ENCODE measurements at regions not wholly inside any gene's neighbourhood (a gene's known extent, or its start where the extent isn't known, plus 50 kb on each side); places are given as distances from the start of the nearest gene placed in this dataset.
"Not testable (repeated sequence)": the region's sequence is repeated elsewhere in the genome, so short reads cannot be mapped to it uniquely, and the experiment has no call there.

DNA sequence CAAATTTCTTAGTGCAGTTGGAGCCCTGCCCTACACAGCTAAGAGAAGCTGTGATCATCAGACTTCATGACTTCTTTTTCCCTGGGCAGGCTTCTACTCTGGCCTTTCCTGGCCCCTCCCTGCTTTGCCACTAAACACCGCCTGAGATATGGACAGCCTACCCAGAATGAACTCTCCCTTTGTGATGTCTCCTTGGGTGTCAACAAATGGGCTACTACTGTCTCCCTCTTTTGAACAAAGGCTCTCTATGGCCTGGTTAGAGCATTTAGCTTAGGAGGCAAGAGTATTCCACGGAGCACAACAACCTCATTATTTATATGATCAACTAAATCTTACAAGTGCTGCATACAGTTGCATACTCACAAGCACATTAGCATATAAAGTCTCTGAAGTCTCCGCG lies 127.6 kb upstream of the HCCS start:
- H3K36me3 Mint-ChIP-seq (ENCODE audit: low read depth), result no peaks in the 10 kb centered on the region
- ChIA-PET POLR2A (no interaction called here), CTCF (no interaction called here)
- H3K4me3 Mint-ChIP-seq, result no peak overlapping the region
- no peak for DNase-seq
- no peak overlapping the region for H3K27ac Mint-ChIP-seq
- H3K27me3 Mint-ChIP-seq, result no peaks in the 10 kb centered on the region
- no peaks in the 10 kb centered on the region for H3K4me1 Mint-ChIP-seq
- H3K9me3 Mint-ChIP-seq, result no peaks in the 10 kb centered on the region

GRCh38 chrX:10984213-10984612 lies 126.9 kb upstream of the HCCS start:
- CTCF ChIA-PET, result no interaction called here
- Mint-ChIP-seq H3K36me3 (ENCODE audit: low read depth) (no peaks in the 10 kb centered on the region), H3K9me3 (no peaks in the 10 kb centered on the region), H3K4me3 (no peak overlapping the region), H3K27ac (no peak overlapping the region), H3K27me3 (no peaks in the 10 kb centered on the region), H3K4me1 (no peaks in the 10 kb centered on the region)
- POLR2A ChIA-PET, result no interaction called here
- no peak for DNase-seq

GRCh38 chrX:10986616-10987015 lies 124.5 kb upstream of the HCCS start:
- POLR2A ChIA-PET, result no interaction called here
- H3K4me1 Mint-ChIP-seq, result no peaks in the 10 kb centered on the region

GRCh38 chrX:10988653-10989052 lies 122.5 kb upstream of the HCCS start:
- Mint-ChIP-seq H3K4me1 (no peaks in the 10 kb centered on the region), H3K27me3 (no peaks in the 10 kb centered on the region), H3K27ac (no peak overlapping the region), H3K4me3 (no peak overlapping the region), H3K9me3 (peaks cover 3% of the 10 kb centered on the region), H3K36me3 (ENCODE audit: low read depth) (no peaks in the 10 kb centered on the region)
- no peak for DNase-seq
- ChIA-PET POLR2A (no interaction called here), CTCF (no interaction called here)

More at GRCh38 chrX:10986616-10987015, 124.5 kb upstream of the HCCS start:
- CTCF ChIA-PET, result no interaction called here
- no peak for DNase-seq
- no peaks in the 10 kb centered on the region for H3K9me3 Mint-ChIP-seq
- H3K27me3 Mint-ChIP-seq, result no peaks in the 10 kb centered on the region
- no peak overlapping the region for H3K27ac Mint-ChIP-seq
- no peaks in the 10 kb centered on the region for H3K36me3 Mint-ChIP-seq (ENCODE audit: low read depth)
- H3K4me3 Mint-ChIP-seq, result no peak overlapping the region

DNA sequence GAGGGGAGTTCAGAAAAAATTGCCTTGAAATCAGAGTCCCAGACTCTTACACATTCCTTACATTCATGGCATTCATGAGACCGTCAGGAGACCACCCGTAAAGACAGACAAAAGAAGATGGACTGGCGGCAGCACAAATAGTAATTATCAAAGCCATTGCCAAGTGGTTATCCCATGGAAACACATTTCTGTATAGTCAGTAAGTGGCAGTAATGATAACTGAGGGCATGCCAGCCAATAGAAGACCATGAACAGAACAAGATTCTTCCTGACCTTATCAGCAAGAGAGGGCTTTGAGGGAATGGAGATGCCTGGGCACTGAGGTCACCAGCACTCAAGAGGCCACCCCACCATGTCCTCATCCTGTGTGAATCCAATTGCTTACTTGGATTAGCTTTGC lies 121.7 kb upstream of the HCCS start:
- no peaks in the 10 kb centered on the region for H3K27me3 Mint-ChIP-seq
- H3K4me1 Mint-ChIP-seq, result no peaks in the 10 kb centered on the region
- H3K4me3 Mint-ChIP-seq, result no peak overlapping the region
- CTCF ChIA-PET, result no interaction called here
- H3K27ac Mint-ChIP-seq, result no peak overlapping the region
- POLR2A ChIA-PET, result no interaction called here
- no peak for DNase-seq
- H3K9me3 Mint-ChIP-seq, result peaks cover 3% of the 10 kb centered on the region
- no peaks in the 10 kb centered on the region for H3K36me3 Mint-ChIP-seq (ENCODE audit: low read depth)

DNA sequence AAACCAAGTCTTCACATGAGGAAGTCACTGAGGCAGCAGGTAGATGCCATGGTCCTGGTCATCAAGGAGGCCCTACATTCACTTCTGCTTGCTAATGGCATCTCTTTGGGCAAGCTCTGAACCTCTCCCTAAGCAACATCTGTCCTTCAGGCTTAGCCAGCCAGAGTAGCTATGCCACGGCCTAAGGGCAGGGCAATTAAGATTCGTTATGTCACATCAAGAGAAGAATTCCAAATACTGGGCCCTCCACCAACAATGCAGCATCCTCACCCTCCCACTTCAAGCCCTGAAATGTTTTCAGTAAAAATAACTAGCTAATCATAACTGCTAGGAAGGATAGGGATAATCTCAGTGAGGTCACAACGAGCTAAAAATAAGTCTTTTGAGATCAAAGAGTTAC lies 120.7 kb upstream of the HCCS start:
- CTCF ChIA-PET, result no interaction called here
- H3K9me3 Mint-ChIP-seq, result peaks cover 3% of the 10 kb centered on the region
- POLR2A ChIA-PET, result no interaction called here
- no peaks in the 10 kb centered on the region for H3K36me3 Mint-ChIP-seq (ENCODE audit: low read depth)
- no peaks in the 10 kb centered on the region for H3K27me3 Mint-ChIP-seq
- H3K27ac Mint-ChIP-seq, result no peak overlapping the region
- H3K4me1 Mint-ChIP-seq, result no peaks in the 10 kb centered on the region
- no peak overlapping the region for H3K4me3 Mint-ChIP-seq
- no peak for DNase-seq

- H3K27ac Mint-ChIP-seq, result no peak overlapping the region
- H3K9me3 Mint-ChIP-seq, result peaks cover 3% of the 10 kb centered on the region
- POLR2A ChIA-PET, result no interaction called here
- H3K4me3 Mint-ChIP-seq, result no peak overlapping the region
- no peaks in the 10 kb centered on the region for H3K36me3 Mint-ChIP-seq (ENCODE audit: low read depth)
- no peaks in the 10 kb centered on the region for H3K27me3 Mint-ChIP-seq
- H3K4me1 Mint-ChIP-seq, result no peaks in the 10 kb centered on the region
- CTCF ChIA-PET, result no interaction called here
- no peak for DNase-seq
Observed at GRCh38 chrX:10990976-10991375, 120.2 kb upstream of the HCCS start.

DNA sequence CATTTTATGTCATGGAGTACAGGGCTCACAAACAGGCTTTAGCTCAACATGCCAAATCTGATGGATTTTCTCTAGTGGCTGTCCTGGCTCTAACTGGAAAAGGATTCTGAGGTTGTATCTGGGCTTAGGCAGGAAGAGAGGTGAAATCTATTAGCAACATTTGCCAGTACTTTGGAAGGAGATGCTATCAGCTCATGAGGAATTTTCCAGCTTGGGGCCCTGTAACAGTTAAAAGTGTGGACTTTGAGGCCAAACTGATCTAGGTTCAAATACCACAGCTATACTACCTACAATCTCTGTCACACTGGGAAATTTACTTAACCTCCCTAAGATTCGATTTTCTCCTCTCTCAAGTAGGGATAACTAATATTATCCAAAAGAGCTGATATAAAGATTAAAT lies 119.0 kb upstream of the HCCS start:
- POLR2A ChIA-PET, result no interaction called here
- H3K4me1 Mint-ChIP-seq, result no peaks in the 10 kb centered on the region
- DNase-seq, result no peak
- CTCF ChIA-PET, result no interaction called here
- H3K36me3 Mint-ChIP-seq (ENCODE audit: low read depth), result no peaks in the 10 kb centered on the region
- H3K4me3 Mint-ChIP-seq, result no peak overlapping the region
- no peak overlapping the region for H3K27ac Mint-ChIP-seq
- peaks cover 3% of the 10 kb centered on the region for H3K9me3 Mint-ChIP-seq
- no peaks in the 10 kb centered on the region for H3K27me3 Mint-ChIP-seq

GRCh38 chrX:11007076-11007475 lies 104.1 kb upstream of the HCCS start:
- H3K27me3 Mint-ChIP-seq; POLR2A ChIA-PET; H3K36me3 Mint-ChIP-seq (ENCODE audit: low read depth); CTCF ChIA-PET; H3K4me3 Mint-ChIP-seq; H3K4me1 Mint-ChIP-seq; DNase-seq; H3K27ac Mint-ChIP-seq; H3K9me3 Mint-ChIP-seq: not testable (repeated sequence)

GRCh38 chrX:11010476-11010875 lies 100.7 kb upstream of the HCCS start:
- Mint-ChIP-seq H3K4me1 (no peaks in the 10 kb centered on the region), H3K27me3 (no peaks in the 10 kb centered on the region), H3K27ac (no peak overlapping the region), H3K36me3 (ENCODE audit: low read depth) (no peaks in the 10 kb centered on the region), H3K9me3 (no peaks in the 10 kb centered on the region), H3K4me3 (no peak overlapping the region)
- CTCF ChIA-PET, result no interaction called here
- no peak for DNase-seq
- POLR2A ChIA-PET, result no interaction called here

DNA sequence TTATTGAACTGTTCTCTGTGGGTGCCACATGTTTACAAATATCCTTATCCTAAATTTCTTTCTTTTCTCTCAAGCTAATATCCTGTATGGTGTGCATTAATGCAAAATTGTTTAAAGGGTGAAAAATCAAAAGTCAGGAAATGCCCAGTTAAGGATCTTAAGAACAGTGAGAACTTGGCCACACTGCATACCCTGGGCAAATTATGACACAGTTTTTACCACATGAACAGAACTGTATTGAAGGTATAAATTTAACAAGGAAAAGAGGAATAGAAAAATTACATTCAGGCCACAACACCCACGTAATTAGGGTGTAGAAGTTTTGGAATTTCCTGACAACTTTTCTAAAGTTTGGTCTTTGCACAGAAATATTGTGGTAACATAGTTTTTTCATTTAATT lies 94.4 kb upstream of the HCCS start:
- Mint-ChIP-seq H3K27me3 (no peaks in the 10 kb centered on the region), H3K36me3 (ENCODE audit: low read depth) (no peaks in the 10 kb centered on the region), H3K4me3 (no peak overlapping the region), H3K9me3 (no peaks in the 10 kb centered on the region), H3K4me1 (no peaks in the 10 kb centered on the region), H3K27ac (no peak overlapping the region)
- no peak for DNase-seq
- ChIA-PET CTCF (no interaction called here), POLR2A (no interaction called here)

- CTCF ChIA-PET; H3K4me1 Mint-ChIP-seq; H3K4me3 Mint-ChIP-seq; POLR2A ChIA-PET; H3K9me3 Mint-ChIP-seq; DNase-seq; H3K27me3 Mint-ChIP-seq; H3K36me3 Mint-ChIP-seq (ENCODE audit: low read depth); H3K27ac Mint-ChIP-seq: not testable (repeated sequence)
Observed at GRCh38 chrX:11022588-11022987, 88.5 kb upstream of the HCCS start.

DNA sequence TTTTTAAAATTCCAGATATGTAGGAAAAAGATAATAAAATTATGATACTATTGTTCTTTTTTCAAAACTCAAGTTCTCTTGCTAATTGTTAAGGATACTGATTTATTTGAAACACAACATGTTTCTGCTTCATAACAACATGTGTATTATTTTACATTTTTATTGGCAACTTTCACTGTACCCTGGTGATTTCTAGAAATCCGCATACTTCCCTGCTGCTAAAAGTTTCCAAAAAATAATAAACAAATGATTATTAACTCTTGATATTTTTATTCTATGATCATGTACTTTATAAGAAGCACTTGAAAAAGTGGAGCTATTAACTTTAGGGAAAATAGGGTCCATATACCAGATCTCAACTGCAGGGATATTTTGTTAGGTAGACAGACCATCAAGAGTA lies 71.2 kb upstream of the HCCS start:
- no peaks in the 10 kb centered on the region for H3K4me1 Mint-ChIP-seq
- ChIA-PET POLR2A (no interaction called here), CTCF (no interaction called here)

DNA sequence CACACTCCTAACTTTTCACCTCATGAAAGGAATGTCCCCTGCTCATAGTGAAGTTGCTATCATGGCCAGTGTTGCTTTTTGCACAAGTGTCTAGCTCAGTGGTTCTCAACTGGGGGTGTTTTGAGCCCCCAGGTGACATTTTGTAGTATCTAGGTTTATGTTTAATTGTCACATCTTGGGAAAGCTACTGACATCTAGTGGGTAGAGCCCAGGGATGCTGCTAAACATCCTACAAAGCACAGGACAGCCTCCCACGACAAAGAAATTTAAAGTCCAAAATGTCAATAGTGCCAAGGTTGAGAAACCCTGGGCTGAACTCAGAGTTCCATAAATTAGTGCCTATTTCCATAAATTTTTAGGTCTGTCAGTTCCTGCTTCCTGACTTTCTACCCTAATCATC lies 70.7 kb upstream of the HCCS start:
- no peaks in the 10 kb centered on the region for H3K27me3 Mint-ChIP-seq
- no peaks in the 10 kb centered on the region for H3K9me3 Mint-ChIP-seq
- no peaks in the 10 kb centered on the region for H3K36me3 Mint-ChIP-seq (ENCODE audit: low read depth)
- H3K4me1 Mint-ChIP-seq, result no peaks in the 10 kb centered on the region
- ChIA-PET CTCF (no interaction called here), POLR2A (no interaction called here)
- H3K4me3 Mint-ChIP-seq, result no peak overlapping the region
- no peak for DNase-seq
- H3K27ac Mint-ChIP-seq, result no peak overlapping the region

More for the DNA sequence above, 71.2 kb upstream of the HCCS start:
- Mint-ChIP-seq H3K9me3 (no peaks in the 10 kb centered on the region), H3K27me3 (no peaks in the 10 kb centered on the region), H3K27ac (no peak overlapping the region), H3K4me3 (no peak overlapping the region), H3K36me3 (ENCODE audit: low read depth) (no peaks in the 10 kb centered on the region)
- DNase-seq, result no peak

DNA sequence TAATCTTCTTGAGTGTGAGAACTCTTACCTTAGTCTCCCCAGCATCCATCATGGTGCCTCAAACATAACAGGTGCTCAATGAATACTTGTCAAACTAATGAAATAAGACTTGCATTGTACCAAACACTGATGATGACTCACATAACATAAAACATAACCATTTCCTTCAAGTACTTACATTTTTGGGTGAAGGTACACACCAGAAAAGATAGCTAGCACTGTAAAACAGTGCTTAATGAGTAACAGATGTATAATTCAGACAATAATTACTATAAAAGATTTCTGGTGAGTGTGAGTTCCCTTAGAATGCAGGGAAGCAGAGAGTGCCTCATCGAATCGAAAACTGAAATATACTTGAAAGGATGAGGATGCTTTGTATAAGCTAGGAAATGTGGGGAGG lies 70.1 kb upstream of the HCCS start:
- H3K4me3 Mint-ChIP-seq, result no peak overlapping the region
- POLR2A ChIA-PET, result no interaction called here
- H3K27me3 Mint-ChIP-seq, result no peaks in the 10 kb centered on the region
- H3K9me3 Mint-ChIP-seq, result no peaks in the 10 kb centered on the region
- no peaks in the 10 kb centered on the region for H3K36me3 Mint-ChIP-seq (ENCODE audit: low read depth)
- DNase-seq, result no peak
- CTCF ChIA-PET, result no interaction called here
- no peak overlapping the region for H3K27ac Mint-ChIP-seq
- no peaks in the 10 kb centered on the region for H3K4me1 Mint-ChIP-seq

All from activated CD4-positive, alpha-beta memory T cell treated with anti-CD3 and anti-CD28 coated beads, Interleukin-2, amount 10 ng/mL, durations not matched to agents 7 days and 5 days (primary cell).